ENCODE measurements at regions not wholly inside any gene's neighbourhood (a gene's known extent, or its start where the extent isn't known, plus 50 kb on each side); places are given as distances from the start of the nearest gene placed in this dataset.
"Not testable (repeated sequence)": the region's sequence is repeated elsewhere in the genome, so short reads cannot be mapped to it uniquely, and the experiment has no call there.

GRCh38 chr3:88703501-88704059 lies 403.8 kb upstream of the EPHA3 start:
- DNase-seq = no peak

GRCh38 chr3:88704338-88704737 lies 403.1 kb upstream of the EPHA3 start:
- DNase-seq = no peak

GRCh38 chr3:88707837-88708236 lies 399.6 kb upstream of the EPHA3 start:
- DNase-seq = no peak

- no peak for DNase-seq
Observed at GRCh38 chr3:88712552-88712951, 394.9 kb upstream of the EPHA3 start.

GRCh38 chr3:88713233-88713691 lies 394.2 kb upstream of the EPHA3 start:
- no peak for DNase-seq

GRCh38 chr3:88725440-88726165 lies 381.8 kb upstream of the EPHA3 start:
- DNase-seq = no peak

GRCh38 chr3:88732186-88732585 lies 375.2 kb upstream of the EPHA3 start:
- no peak for DNase-seq

GRCh38 chr3:88742106-88742505 lies 365.3 kb upstream of the EPHA3 start:
- DNase-seq = no peak

GRCh38 chr3:88742674-88743507 lies 364.5 kb upstream of the EPHA3 start:
- DNase-seq = peak; percentile 26

- DNase-seq = no peak
Observed at GRCh38 chr3:88744896-88745295, 362.5 kb upstream of the EPHA3 start.

GRCh38 chr3:88747145-88747544 lies 360.3 kb upstream of the EPHA3 start:
- not testable (repeated sequence) for DNase-seq

GRCh38 chr3:88758676-88759075 lies 348.7 kb upstream of the EPHA3 start:
- DNase-seq = no peak

GRCh38 chr3:88767746-88768145 lies 339.7 kb upstream of the EPHA3 start:
- DNase-seq = no peak

- DNase-seq = no peak
Observed at GRCh38 chr3:88773766-88774165, 333.7 kb upstream of the EPHA3 start.

GRCh38 chr3:88775026-88775690 lies 332.3 kb upstream of the EPHA3 start:
- DNase-seq = no peak

- DNase-seq = no peak
Observed at GRCh38 chr3:88779482-88779881, 327.9 kb upstream of the EPHA3 start.

- DNase-seq = no peak
Observed at GRCh38 chr3:88784925-88785324, 322.5 kb upstream of the EPHA3 start.

- no peak for DNase-seq
Observed at GRCh38 chr3:88785841-88786240, 321.6 kb upstream of the EPHA3 start.

- DNase-seq = no peak
Observed at GRCh38 chr3:88795503-88795902, 311.9 kb upstream of the EPHA3 start.

GRCh38 chr3:88807491-88808105 lies 299.8 kb upstream of the EPHA3 start:
- peak; percentile 43 for DNase-seq

GRCh38 chr3:88809993-88810392 lies 297.4 kb upstream of the EPHA3 start:
- DNase-seq = no peak

GRCh38 chr3:88810455-88810854 lies 297.0 kb upstream of the EPHA3 start:
- DNase-seq = peak; percentile 1

GRCh38 chr3:88811096-88811495 lies 296.3 kb upstream of the EPHA3 start:
- DNase-seq = no peak

Measured in NCI-H82 (cell line).